ENCODE measurements at regions not wholly inside any gene's neighbourhood (a gene's known extent, or its start where the extent isn't known, plus 50 kb on each side); places are given as distances from the start of the nearest gene placed in this dataset.
A peak's percentile ranks its signal among the peaks of the same experiment; 100 is the strongest.
"Not testable (repeated sequence)": the region's sequence is repeated elsewhere in the genome, so short reads cannot be mapped to it uniquely, and the experiment has no call there.

DNA sequence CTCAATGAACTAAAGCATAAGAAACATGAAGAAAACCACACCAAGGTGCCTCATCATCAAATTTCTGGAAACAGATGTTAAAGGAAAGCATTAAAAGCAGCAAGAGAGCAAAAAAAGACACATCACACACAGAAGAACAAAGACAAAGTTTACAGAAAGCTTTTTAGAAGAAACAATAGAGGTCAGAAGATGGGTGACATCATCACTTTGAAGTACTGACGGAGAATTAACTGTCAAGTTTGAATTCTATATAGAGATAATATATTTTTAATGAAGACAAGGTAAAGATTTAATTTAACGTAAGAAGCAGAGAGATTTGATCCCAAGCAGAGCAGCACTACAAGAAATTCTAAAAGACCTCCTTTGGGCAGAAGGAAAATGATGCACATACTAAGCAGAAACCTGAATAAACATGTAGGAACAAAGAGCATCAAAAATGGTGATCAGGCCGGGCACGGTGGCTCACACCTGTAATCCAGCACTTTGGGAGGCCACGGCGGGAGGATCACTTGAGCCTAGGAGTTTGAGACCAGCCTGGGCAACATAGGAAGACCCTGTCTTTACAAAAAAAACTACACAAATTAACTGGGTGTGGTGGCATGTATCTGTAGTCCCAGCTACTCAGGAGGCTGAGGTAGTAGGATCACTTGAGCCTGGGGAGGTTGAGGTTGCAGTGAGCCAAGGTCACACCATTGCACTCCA, 63.3 kb upstream of the RTL6 start:
- ATAC-seq: no peak

DNA sequence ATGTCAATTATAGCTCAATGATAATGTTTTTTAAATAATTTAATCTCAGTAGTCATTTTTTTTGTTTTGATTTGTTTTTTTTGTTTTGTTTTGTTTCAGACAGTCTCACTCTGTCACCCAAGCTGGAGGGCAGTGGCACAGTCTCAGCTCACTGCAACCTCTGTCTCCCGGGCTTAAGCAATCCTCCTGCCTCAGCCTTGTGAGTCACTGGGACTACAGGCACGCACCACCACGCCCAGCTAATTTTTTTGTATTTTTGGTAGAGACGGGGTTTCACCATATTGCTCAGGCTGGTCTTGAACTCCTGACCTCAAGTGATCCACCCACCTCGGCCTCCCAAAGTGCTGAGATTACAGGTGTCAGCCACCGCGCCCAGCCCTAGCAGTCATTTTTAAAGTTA, 60.6 kb upstream of the RTL6 start:
- BruUV-seq (replicated peaks); H3K9ac ChIP-seq (ENCODE audit: low read length); POLR2A ChIA-PET; H3K9me3 ChIP-seq (ENCODE audit: control insufficient read depth in 1 of 2, insufficient read depth in 1 of 2, low read depth in 1 of 2, low read length in 2 of 2); DNase-seq (ENCODE audit: low read depth, low spot score); H4K20me1 ChIP-seq (ENCODE audit: insufficient read depth); H3K79me2 ChIP-seq (ENCODE audit: insufficient read depth, low read length); H3K4me3 ChIP-seq (replicated peaks in 1 of 2; ENCODE audit: low read depth in 1 of 2, low read length in 2 of 2); H3K27ac ChIP-seq (ENCODE audit: low read depth, low read length); H3K36me3 ChIP-seq (ENCODE audit: control insufficient read depth in 1 of 2, insufficient read depth in 2 of 2, low read length in 2 of 2); H2AFZ ChIP-seq (ENCODE audit: low read depth, low read length, poor library complexity, severe bottlenecking); H3K9me2 ChIP-seq (ENCODE audit: insufficient read depth); RAD21 ChIA-PET (ENCODE audit: low non-redundant PET in 1 of 2, low total read pairs in 2 of 2, uncharacterized antibody in 2 of 2, unreplicated experiment in 2 of 2); intact Hi-C loops (cut with micrococcal nuclease); ATAC-seq; H3K4me1 ChIP-seq (ENCODE audit: control insufficient read depth in 1 of 2, insufficient read depth in 2 of 2, low read length in 2 of 2); CTCF ChIA-PET: not testable (repeated sequence)
- peaks cover 15% of the 10 kb centered on the region; the same call in 1 of the 2 replicates for H3K27me3 ChIP-seq (ENCODE audit: insufficient read depth, low read length)
- H3K4me2 ChIP-seq (ENCODE audit: low read length): peak overlapping the region; percentile 3; the same call in 1 of the 2 replicates

More for the DNA sequence above, 63.3 kb upstream of the RTL6 start:
- ChIA-PET CTCF (no interaction called here), POLR2A (no interaction called here), RAD21 (ENCODE audit: low non-redundant PET in 1 of 2, low total read pairs in 2 of 2, uncharacterized antibody in 2 of 2, unreplicated experiment in 2 of 2) (no interaction called here)
- no peak for TF ChIP-seq TCF7L2 (IDR thresholded peaks at IDR 0.05; ENCODE audit: borderline replicate concordance, extremely low read depth, insufficient read depth, insufficient read length)
- TF ChIP-seq CEBPB (IDR thresholded peaks at IDR 0.05; ENCODE audit: low read depth): no peak
- TF ChIP-seq SRF (IDR thresholded peaks at IDR 0.05; ENCODE audit: low read depth): no peak
- TF ChIP-seq, protein P1, sequence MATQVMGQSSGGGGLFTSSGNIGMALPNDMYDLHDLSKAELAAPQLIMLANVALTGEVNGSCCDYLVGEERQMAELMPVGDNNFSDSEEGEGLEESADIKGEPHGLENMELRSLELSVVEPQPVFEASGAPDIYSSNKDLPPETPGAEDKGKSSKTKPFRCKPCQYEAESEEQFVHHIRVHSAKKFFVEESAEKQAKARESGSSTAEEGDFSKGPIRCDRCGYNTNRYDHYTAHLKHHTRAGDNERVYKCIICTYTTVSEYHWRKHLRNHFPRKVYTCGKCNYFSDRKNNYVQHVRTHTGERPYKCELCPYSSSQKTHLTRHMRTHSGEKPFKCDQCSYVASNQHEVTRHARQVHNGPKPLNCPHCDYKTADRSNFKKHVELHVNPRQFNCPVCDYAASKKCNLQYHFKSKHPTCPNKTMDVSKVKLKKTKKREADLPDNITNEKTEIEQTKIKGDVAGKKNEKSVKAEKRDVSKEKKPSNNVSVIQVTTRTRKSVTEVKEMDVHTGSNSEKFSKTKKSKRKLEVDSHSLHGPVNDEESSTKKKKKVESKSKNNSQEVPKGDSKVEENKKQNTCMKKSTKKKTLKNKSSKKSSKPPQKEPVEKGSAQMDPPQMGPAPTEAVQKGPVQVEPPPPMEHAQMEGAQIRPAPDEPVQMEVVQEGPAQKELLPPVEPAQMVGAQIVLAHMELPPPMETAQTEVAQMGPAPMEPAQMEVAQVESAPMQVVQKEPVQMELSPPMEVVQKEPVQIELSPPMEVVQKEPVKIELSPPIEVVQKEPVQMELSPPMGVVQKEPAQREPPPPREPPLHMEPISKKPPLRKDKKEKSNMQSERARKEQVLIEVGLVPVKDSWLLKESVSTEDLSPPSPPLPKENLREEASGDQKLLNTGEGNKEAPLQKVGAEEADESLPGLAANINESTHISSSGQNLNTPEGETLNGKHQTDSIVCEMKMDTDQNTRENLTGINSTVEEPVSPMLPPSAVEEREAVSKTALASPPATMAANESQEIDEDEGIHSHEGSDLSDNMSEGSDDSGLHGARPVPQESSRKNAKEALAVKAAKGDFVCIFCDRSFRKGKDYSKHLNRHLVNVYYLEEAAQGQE (IDR thresholded peaks at IDR 0.05; ENCODE audit: low read depth): no peak
- TF ChIP-seq, protein P2, sequence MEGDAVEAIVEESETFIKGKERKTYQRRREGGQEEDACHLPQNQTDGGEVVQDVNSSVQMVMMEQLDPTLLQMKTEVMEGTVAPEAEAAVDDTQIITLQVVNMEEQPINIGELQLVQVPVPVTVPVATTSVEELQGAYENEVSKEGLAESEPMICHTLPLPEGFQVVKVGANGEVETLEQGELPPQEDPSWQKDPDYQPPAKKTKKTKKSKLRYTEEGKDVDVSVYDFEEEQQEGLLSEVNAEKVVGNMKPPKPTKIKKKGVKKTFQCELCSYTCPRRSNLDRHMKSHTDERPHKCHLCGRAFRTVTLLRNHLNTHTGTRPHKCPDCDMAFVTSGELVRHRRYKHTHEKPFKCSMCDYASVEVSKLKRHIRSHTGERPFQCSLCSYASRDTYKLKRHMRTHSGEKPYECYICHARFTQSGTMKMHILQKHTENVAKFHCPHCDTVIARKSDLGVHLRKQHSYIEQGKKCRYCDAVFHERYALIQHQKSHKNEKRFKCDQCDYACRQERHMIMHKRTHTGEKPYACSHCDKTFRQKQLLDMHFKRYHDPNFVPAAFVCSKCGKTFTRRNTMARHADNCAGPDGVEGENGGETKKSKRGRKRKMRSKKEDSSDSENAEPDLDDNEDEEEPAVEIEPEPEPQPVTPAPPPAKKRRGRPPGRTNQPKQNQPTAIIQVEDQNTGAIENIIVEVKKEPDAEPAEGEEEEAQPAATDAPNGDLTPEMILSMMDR (IDR thresholded peaks at IDR 0.05 in 2 of 3, conservative IDR thresholded peaks at IDR 0.05 in 1 of 3; ENCODE audit: borderline replicate concordance in 1 of 3, insufficient read depth in 1 of 3, low read depth in 2 of 3, low read length in 2 of 3): no peak
- TF ChIP-seq, protein P3, sequence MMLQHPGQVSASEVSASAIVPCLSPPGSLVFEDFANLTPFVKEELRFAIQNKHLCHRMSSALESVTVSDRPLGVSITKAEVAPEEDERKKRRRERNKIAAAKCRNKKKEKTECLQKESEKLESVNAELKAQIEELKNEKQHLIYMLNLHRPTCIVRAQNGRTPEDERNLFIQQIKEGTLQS (IDR thresholded peaks at IDR 0.05): no peak
- no peak for TF ChIP-seq SP1 (IDR thresholded peaks at IDR 0.05; ENCODE audit: low read depth)
- no peak for TF ChIP-seq JUND (IDR thresholded peaks at IDR 0.05)
- no TSS peak for BruUV-seq (replicated peaks)
- H3K9ac ChIP-seq (ENCODE audit: low read length): no peak overlapping the region
- H3K36me3 ChIP-seq (ENCODE audit: control insufficient read depth in 1 of 2, insufficient read depth in 2 of 2, low read length in 2 of 2): no peaks in the 10 kb centered on the region
- intact Hi-C loops (cut with micrococcal nuclease): no loop called here
- H3K4me1 ChIP-seq (ENCODE audit: control insufficient read depth in 1 of 2, insufficient read depth in 2 of 2, low read length in 2 of 2): peaks cover 0 to 6% of the 10 kb centered on the region in 2 experiments; a peak in 1 of 4 replicates
- H3K27ac ChIP-seq (ENCODE audit: low read depth, low read length): no peak overlapping the region
- no peak overlapping the region for H3K4me3 ChIP-seq (replicated peaks in 1 of 2; ENCODE audit: low read depth in 1 of 2, low read length in 2 of 2)
- H3K79me2 ChIP-seq (ENCODE audit: insufficient read depth, low read length): no peaks in the 10 kb centered on the region
- H3K27me3 ChIP-seq (ENCODE audit: insufficient read depth, low read length): peaks cover 2% of the 10 kb centered on the region; the same call in 1 of the 2 replicates
- no peak for DNase-seq (ENCODE audit: low read depth, low spot score)
- no peaks in the 10 kb centered on the region for H4K20me1 ChIP-seq (ENCODE audit: insufficient read depth)
- H3K9me2 ChIP-seq (ENCODE audit: insufficient read depth): no peaks in the 10 kb centered on the region
- H3K4me2 ChIP-seq (ENCODE audit: low read length): no peak overlapping the region
- no peaks in the 10 kb centered on the region for H3K9me3 ChIP-seq (ENCODE audit: control insufficient read depth in 1 of 2, insufficient read depth in 1 of 2, low read depth in 1 of 2, low read length in 2 of 2)
- H2AFZ ChIP-seq (ENCODE audit: low read depth, low read length, poor library complexity, severe bottlenecking): no peak overlapping the region
